ENCODE measurements at regions not wholly inside any gene's neighbourhood (a gene's known extent, or its start where the extent isn't known, plus 50 kb on each side); places are given as distances from the start of the nearest gene placed in this dataset.

DNA sequence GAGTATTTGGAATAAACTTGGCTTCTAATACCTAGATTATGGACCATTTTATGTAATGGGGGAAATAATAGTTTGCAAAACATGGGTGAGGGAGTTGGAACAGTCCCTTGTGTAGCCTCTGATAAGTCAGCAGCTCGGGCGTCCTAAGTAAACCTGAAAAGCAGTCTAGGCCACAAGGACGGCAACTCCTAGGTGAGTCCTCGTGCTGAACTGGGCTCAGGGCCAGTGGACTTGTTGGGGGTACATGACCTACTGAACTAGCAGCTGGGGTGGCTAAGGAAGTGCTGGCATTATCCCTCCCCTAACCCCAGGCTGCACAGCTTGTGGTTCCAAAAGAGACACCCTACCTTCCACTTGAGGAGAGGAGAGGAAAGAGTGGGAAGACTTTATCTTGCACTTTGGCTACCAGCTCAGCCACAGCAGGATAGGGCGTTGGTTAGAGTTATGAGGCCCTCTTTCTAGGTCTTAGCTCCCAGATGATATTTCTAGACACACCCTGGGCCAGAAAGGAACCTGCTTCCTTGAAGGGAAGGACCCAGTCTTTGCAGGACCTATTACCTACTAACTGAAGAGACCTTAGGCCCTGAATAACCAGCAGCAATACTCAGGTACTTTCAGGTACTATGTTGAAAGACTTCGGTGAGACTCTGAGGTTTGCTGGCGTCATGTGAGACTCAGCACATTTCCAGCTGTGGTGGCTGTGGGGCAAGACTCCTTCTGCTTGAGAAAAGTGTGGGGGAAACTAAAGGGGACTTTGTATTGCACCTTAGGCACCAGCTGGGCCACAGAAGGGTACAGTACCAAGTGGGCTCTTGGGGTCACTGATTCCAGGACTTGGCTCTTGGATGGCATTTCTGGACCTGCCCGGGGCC lies 71.0 kb downstream of the AQP4 start:
- no peak for DNase-seq

DNA sequence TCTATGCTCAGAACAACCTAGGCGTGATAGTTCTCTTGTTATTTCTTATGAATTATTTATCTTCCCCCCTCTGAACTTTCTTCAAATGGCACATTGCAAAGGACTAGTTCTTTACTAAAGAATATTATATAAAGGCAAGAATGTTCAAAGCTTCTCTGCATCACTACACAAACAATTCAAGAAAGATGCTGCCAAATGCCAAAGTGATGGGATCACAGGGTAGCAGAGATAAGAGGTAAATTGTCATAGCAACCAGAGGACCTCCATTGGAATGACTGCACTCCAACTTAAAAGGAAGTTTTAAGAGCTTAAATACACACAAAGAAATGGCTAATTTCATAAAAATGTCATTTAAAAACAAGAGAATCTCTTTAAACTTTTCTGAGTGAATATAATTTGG lies 72.8 kb downstream of the AQP4 start:
- DNase-seq: no peak

DNA sequence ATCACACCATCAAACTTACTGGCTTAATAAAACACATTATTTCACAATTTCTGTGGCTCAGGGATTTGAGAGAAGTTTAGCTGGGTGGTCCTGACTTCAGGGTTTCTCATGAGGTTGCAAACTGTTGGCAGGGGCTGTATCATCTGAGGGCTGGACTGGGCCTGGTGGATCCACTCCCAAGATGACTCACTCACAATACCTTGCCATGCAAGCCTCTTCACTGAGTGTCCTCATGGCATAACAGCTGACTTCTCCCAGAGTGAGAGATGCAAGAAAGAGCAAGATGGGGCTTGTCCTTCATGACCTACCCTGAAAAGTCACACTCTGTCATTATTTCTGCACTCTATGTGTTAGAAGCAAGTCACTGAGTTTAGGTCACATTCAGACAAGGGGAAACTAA lies 73.8 kb downstream of the AQP4 start:
- no peak for DNase-seq

DNA sequence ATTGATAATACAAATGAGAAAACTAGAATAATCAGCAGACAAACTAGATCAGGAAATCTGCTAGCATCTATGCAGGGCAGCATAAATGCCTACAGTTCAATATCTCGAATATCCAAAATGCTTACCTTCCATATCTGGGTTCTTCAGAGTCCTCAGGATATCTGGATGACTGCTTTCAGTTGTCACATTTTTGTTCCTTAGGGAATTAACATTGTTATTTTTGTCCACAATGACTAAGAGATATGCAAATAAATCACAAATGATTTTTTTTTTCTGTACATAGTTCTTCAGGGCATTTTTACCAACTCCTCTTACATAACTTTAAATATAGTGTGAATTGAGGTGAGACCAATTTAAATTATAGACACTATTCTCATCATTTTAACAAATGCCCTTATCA lies 80.9 kb downstream of the AQP4 start:
- DNase-seq: no peak

DNA sequence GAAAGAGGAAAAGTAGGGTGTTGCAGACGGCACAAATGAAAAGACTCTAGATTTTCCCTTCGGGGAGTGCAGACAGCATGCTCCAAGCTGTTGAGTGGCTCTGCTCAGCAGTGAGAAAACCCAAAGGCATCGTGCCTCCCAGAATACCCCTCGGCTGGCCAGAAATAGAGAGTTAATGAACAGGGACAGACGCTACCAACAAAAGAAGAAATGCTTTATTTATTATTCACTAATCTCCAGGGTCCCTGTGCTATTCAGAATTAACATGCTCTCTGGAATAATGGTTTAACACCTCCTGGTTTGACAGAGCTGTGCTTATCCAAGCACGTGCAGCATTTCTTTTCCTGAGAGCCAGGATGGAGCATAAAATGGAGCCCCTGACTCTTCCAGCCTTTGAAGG lies 82.3 kb downstream of the AQP4 start:
- DNase-seq: no peak

DNA sequence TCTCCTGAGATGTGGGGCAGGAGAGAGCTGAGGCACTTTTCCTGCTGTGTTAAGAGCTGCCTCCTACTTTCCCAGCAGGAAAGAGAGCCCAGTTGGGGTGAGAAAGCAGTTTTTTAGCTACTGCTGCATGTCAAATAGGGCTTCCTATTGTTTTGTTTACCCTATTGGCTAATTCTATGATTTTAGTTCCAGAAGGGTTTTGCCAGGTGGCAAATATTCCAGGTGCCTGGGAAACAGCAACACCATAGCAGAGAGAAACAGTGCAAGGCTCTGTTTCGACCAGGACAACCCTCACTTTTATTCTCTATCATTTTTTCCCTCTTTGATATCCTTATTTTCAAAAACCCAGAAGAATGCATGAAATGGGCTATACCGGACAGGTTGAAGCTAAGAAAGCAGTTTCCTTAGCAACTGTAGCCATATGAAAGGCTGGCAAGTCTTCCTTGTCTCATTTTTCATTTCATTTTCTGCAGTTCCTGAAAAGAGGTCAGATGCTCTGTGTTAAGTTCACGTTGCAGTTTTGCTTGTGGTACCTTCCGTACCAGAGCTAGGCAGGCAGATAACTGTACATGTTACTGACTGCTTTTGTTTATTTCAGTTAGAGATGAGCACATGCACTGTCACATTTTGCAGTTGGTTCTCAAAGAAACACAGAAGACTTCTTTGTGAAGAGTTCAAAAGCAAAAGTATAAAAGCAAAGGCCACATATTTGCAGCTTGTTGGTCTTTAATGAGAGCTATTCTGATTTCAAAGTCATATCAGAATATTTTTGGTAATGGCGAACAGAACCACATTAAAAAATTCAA lies 84.8 kb downstream of the AQP4 start:
- DNase-seq: no peak

DNA sequence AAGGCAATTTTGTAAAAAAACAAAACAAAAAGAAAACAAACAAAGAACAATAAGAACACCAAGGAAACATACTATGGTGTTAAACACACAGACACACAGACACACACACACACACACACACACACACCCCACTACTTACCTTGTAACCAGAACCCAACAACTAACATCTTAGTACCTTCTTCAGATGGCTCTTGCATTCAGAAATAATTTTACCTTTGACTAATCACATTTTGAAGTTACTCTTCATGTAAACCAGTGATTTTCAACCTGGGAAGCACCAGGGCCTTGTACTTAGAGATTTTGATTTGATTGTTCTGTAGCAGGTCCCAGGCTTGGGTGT lies 87.5 kb downstream of the AQP4 start:
- no peak for DNase-seq

DNA sequence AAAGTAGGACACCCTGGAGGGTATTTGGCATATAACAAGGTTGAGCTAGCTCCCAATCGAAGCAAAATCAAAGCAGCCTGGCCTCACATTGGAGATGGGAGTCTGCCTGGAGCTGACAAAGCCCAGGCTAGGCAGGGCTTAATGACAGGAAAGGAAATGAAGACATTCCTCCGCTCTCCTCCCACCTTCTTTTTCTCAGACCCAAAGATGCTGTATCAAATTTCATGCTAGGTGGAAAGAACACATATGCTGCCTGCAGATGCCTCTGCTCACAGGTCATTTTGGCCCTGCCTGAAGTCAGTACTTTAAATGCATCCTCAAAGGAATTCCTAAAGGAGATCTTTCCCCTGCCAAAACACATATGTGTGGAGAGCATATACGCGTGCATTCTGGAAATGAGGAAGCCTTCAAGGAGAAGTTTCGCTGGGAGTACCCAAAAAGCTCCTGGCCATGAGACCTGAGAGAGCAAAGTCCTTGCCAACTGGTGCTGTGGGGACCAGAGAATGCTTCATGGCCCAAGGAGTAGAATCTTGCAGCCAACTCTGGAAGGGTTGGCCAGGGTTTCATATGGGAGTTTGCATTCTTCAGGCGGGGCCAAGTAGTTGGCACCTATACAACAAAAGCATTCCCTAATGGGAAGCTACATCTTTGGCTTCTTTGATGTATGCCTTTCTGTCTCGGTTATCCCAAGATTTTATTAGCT lies 88.0 kb downstream of the AQP4 start:
- no peak for DNase-seq

DNA sequence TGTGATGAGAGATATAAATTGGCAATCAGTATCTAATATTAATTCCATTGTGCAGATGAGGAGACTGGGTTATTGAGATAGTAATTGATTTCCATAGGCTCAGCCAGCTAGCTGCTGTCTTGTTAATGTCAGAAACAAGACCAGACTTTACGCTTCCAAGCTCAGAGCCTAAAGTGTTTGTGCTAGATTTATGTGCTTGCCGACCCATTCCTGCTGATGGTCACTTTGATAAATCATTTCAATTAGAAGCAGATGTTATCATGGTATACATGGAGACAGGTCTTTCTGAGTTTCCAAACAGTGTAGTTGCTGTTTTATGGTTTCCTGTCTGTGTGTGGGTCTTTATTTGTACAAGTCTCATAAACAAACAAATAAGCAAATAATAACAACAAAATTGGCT lies 92.8 kb downstream of the AQP4 start:
- no peak for DNase-seq

DNA sequence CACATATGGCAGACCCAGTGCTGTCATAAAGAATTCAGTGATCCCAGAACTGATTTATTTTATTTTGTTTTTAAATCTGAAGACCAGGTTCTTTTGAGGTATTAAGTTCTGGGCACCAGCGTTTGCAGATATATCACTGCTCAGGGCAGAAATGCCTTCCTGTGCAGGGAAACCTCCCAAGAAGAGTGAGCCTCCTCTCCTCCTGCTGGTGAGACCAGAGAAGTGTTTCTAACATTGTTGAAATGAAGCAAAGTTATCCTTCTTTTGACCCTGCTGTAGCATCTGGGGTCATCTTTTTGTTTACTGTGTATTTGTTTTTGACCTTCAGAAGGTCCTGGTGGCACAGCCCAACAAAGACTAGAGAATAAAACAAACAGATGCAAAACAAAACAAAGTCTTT lies 94.0 kb downstream of the AQP4 start:
- DNase-seq: no peak

DNA sequence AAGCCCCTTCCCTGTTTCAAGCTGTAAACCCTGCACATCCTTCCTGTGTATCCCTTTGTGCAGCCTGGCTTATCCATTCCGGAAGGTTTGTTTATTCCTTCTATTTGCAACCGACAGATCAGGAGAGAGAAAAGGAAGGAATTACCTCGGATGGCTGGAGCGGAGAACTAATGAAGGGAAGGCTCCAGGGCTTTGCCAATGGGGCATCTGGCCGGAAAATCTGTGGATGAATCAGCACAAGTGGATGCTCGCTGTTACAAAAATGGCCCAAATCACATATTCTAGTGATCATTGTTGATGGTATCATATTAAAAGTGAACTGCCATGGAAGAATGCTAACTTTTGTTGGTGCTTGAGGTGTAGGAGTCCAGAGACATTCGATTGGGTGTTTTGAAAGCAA lies 97.1 kb downstream of the AQP4 start:
- DNase-seq: no peak

DNA sequence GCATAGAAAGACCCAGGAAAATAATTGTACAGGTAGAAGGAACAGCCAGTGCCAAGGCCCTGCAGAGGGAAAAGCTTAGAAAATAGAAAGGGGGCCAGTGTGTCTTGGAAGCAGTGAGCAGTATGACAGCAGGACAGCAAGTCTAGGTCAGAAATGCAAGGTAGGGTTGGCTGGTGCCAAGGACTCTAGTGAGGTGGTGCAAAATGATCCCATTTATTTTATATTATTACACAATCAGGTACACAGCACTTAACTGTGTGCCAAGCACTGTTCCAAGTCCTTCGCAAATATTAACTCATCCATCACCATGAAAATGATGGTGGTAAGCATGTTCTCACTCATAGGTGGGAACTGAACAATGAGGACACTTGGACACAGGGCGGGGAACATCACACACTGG lies 100.0 kb downstream of the AQP4 start:
- DNase-seq: no peak

DNA sequence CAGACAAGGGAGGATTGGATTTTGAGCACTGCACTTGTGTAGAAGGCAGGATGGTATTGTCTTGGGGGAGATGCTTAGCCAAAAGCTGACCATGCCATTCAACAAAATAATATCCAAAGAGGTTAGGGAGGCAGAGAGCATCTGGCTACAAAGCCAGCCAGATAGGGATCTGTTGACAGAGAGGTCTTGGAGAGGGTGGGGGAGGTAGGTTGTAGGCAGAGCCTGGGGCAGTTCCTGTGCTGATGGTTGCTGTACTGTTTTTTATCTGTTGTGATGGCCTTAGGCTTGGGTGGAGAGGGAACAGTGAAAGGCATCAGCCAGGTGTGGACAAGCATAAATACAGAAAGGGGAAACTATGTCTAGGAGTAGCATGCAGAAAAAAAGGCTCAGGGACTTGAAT lies 100.9 kb downstream of the AQP4 start:
- DNase-seq: no peak

DNA sequence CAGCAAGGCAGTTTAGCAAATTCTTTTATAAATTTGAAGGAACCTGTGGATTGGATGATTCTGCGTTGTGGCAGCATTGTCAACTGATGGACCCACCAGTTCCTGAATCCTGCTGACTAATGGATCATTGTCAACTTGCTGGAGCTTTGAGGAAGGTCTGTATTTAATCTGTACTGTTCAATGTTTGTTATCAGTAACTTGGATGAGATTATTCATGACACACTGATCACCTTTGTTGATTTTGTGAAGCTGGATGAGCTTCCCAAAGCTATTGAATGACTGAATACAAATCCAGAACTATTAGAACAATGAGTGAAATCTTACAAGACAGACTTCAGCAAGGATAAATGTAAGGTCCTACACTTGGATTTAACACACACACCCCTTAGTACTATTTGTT lies 101.3 kb downstream of the AQP4 start:
- no peak for DNase-seq

DNA sequence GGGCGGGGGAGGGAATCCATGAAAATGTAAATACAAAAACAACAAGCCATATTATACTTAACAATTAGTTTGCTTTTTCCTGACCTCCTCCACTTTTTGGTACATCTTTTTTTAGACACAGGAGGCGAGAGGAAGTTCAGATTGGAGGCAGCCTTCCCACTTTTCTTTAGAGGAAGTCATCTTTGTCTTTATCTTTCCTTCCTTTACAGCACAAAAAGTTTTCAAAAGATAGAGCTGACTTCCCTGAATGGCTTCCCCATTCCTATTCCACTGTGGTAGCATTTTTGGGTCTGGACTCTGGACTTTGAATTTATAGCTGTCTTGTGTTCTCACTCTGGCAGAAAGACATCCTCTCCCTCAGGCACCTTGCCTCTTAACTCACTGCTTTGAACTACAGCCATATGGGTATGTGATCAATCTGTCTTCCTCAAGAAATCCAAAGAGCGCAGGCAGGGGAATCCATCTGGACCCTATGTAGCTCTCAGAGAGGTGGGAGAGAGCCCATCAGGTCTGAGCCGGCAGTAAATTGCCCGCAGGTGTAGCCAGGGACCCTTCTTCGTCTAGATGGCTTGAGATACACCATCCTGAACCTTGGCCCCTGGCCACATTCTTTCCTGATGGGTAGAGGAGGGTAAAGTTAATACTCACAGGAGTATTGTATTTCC lies 101.9 kb downstream of the AQP4 start:
- no peak for DNase-seq

DNA sequence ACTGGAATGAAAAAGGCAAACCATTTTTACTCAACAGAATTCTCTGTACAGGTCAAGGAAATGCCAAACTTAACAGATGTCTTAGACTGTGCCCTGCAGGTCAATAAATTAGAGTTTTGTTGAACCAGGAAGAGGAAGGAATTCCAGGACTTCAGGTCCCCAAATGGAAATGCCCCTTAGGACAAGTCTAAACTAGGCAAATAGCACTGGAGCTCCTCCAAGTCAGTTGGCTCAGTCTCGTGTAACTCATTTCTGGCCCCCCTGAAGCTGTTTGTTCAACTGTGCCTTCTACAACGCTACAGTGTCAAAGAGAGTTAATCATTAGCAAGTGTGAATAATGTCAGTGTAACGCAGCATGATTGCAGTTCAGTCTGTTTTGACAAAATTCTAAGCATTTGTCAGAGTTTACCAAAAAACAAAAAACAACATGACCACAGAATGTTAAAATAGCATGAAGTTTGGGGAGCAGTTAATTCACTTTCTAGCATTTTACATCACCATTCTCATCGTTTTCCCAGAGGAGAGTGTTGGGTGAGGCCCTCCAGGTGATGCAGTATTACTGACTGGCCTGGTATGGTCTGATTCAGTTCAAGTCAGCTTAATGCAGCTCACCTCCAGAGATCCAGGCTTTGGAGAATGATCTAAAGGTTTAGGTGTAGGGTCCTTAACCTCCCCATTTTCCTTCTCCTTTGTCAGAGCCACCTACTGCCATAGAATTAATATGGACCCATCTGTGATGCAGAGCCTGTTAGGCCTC lies 108.1 kb downstream of the AQP4 start:
- no peak for DNase-seq

DNA sequence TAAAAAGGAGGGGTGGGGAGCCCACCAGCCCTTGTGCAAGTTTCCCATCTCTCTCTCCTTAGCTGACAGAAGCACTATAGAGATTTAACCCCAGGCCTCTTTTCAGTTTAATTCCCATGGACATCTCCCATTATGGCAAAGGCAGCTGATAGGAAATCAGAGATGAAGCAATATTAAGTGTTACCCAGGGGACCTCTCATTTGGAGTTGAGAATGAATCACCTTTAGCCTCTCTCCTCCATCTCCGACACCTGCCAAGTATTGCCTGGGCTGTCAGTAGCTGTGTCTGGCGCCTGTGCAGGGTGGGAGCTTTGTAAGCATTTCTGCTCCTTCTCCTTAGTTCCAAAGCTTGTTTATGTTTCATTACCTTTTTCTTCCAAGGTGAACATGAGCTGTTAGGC lies 109.0 kb downstream of the AQP4 start:
- DNase-seq: no peak

DNA sequence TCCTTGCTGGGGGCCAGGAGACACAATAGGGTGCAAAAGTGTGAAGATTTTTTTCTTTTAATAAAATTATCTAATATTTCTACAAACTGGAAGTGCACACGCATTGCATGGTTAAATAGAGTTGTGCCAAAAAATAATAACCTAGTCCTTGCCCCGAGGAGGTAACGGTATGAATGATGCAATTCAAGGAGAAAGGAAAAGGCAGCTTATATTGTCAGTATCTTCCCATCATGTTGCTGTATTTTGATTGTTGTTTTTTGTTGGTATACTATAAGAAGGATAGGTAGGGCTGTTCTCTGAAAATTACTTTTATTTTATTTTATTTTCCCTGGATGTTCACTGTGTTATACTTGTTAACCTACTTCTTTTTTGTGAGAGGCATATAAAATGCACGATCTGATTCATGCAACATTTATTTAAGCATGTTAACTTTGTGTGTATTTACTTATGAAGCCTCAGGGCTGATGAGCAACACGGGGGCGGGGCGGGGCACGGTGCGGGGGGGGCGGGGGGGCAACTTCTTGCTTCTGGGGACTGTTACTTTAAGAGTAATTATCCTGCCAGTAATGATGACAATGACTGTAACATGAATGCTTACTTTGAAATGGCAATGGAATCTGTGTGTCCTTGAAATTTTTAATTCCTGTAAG lies 118.6 kb downstream of the AQP4 start:
- no peak for DNase-seq

DNA sequence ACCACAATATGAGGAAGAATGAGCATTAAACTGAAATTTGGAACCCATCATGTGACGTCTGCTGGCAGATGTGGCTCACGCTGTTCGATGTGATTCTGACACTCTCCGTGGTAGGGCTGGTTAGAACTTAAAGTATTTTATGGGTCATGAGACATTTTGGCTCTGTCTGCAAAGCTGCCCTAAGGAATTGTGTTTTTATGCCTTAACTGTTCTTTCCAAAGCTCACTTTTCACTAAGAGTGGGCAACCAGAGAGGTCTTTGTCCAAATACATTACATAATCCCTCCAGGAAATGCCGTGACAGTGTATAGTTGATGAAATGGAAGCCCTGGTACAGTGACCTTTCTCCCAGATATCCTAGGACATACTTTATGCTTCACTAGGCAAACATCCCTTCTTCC lies 119.1 kb downstream of the AQP4 start:
- DNase-seq: no peak

DNA sequence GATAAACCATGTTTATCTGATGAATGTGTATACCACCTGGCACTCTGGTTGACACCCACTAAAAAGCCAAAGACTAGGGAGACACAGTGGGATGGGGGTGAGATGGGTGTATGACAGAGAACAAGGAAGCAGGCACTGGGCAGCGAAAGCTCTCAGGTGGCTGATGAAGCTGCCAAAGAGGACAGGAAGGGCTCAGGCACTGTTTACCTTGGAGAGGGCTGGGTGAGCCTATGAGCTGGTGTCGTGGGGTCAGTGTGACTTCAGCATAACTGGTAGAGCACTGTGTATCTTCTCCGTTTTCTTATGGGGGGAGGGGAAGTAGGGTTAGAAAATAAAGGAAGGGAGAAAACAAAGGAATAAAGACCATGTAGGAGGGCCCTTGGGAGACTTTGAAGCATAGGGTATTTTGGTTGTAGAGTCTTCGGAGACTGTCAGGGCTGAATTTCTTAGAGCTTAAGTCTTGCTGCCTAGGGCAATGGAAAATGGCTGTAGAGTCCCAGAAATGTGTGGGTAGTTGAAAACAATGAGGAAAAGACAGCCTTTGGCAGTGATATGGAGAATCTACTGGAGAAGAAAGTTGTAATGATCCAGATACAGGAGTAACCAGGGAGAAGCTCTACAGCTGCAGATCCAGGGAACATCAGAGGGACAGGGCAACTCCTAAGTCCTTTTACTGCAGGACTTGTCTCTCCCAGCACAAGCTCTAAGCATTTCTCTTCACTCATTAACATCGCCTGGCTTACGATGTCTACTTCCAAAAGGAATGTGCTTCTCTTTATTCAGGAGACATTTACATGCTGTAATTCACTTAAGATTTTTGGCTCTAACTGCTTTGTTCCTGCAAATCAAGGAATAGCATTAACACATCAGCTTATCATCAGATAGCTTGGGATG lies 120.0 kb downstream of the AQP4 start:
- DNase-seq: no peak

DNA sequence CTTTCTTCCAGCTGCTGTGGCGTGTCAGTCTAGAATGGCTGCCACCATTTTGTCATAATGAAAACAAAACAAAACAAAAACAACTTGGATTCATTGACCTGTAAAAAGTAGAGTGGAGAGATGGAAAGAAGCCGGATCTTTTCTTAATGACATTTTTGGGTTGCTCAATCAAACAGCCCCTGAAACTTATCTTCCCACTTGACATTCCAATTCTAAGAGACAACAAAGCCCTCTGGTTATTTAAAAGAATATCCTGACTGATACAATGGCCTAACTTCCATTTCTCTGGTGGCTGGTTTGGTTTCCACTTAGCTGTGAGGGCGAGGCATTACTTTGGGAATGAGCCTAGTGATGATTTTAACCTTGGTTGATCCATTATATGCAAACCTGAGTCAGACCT lies 123.7 kb downstream of the AQP4 start:
- no peak for DNase-seq
